SIG-M5 treated with dmso at 0.1 percent for 504 hours (cell line): ENCODE measurements at regions not wholly inside any gene's neighbourhood (a gene's known extent, or its start where the extent isn't known, plus 50 kb on each side); places are given as distances from the start of the nearest gene placed in this dataset.

Experiments
- DNase-seq: peaks from one replicate; lab custom pipeline; 2025; ENCODE audit not compliant: unreplicated experiment; lab: John Stamatoyannopoulos, UW

- no peak for DNase-seq
Observed at GRCh38 chr2:45256173-45256866, 247.1 kb upstream of the SIX2 start.

- DNase-seq = no peak
Observed at GRCh38 chr2:45255563-45255962, 246.3 kb upstream of the SIX2 start.

GRCh38 chr2:45254025-45254424 lies 244.8 kb upstream of the SIX2 start:
- DNase-seq = no peak

GRCh38 chr2:45253151-45253550 lies 243.9 kb upstream of the SIX2 start:
- DNase-seq = no peak

GRCh38 chr2:45250176-45250575 lies 240.9 kb upstream of the SIX2 start:
- DNase-seq = no peak

- no peak for DNase-seq
Observed at GRCh38 chr2:45248214-45248613, 239.0 kb upstream of the SIX2 start.

- no peak for DNase-seq
Observed at GRCh38 chr2:45244928-45245327, 235.7 kb upstream of the SIX2 start.

GRCh38 chr2:45242161-45242741 lies 233.0 kb upstream of the SIX2 start:
- DNase-seq = no peak

GRCh38 chr2:45241061-45241561 lies 231.9 kb upstream of the SIX2 start:
- DNase-seq = no peak

- DNase-seq = peak; percentile 34
Observed at GRCh38 chr2:45237850-45238542, 228.7 kb upstream of the SIX2 start.

- no peak for DNase-seq
Observed at GRCh38 chr2:45237128-45237527, 227.9 kb upstream of the SIX2 start.

GRCh38 chr2:45236268-45236667 lies 227.0 kb upstream of the SIX2 start:
- DNase-seq = no peak

GRCh38 chr2:45233301-45233700 lies 224.0 kb upstream of the SIX2 start:
- no peak for DNase-seq

GRCh38 chr2:45232818-45233217 lies 223.6 kb upstream of the SIX2 start:
- no peak for DNase-seq

GRCh38 chr2:45229411-45229810 lies 220.2 kb upstream of the SIX2 start:
- DNase-seq = no peak

GRCh38 chr2:45227347-45227746 lies 218.1 kb upstream of the SIX2 start:
- DNase-seq = no peak

- DNase-seq = no peak
Observed at GRCh38 chr2:45224993-45225380, 215.7 kb upstream of the SIX2 start.

- no peak for DNase-seq
Observed at GRCh38 chr2:45224321-45224992, 215.2 kb upstream of the SIX2 start.

GRCh38 chr2:45223531-45223930 lies 214.3 kb upstream of the SIX2 start:
- DNase-seq = no peak

GRCh38 chr2:45220227-45220626 lies 211.0 kb upstream of the SIX2 start:
- DNase-seq = no peak

GRCh38 chr2:45218931-45219339 lies 209.7 kb upstream of the SIX2 start:
- DNase-seq = peak; percentile 38

GRCh38 chr2:45218297-45218696 lies 209.0 kb upstream of the SIX2 start:
- DNase-seq = no peak
